NB4 (cell line): ENCODE measurements at regions not wholly inside any gene's neighbourhood (a gene's known extent, or its start where the extent isn't known, plus 50 kb on each side); places are given as distances from the start of the nearest gene placed in this dataset.

ENCODE experiments used
- DNase-seq: peaks from one replicate; pipeline ENCODE4 v3.0.0; 2010; ENCODE audit warnings: low read depth
- H3K4me3 ChIP-seq: one replicate; pipeline ENCODE4 v1.5.1; 2011; ENCODE audit warnings: mild to moderate bottlenecking, low read depth, low read length, moderate library complexity
- MYC ChIP-seq: IDR thresholded peaks from 2 replicates; pipeline ENCODE4 v1.6.1; 2011; ENCODE audit warnings: low read depth, low read length
- POLR2A ChIP-seq: IDR thresholded peaks from 2 replicates; pipeline ENCODE4 v1.6.1; 2011; ENCODE audit warnings: mild to moderate bottlenecking; ENCODE audit not compliant: insufficient read length; ENCODE audit errors: extremely low read depth
- TF ChIP-seq, protein P1 (sequence below): IDR thresholded peaks from one replicate; pipeline ENCODE4 v1.5.1; 2012; ENCODE audit warnings: low read depth, low read length
- TF ChIP-seq, protein P2 (sequence below): IDR thresholded peaks from 2 replicates; pipeline ENCODE4 v1.6.1; 2011; ENCODE audit warnings: low read depth, low read length

DNA sequence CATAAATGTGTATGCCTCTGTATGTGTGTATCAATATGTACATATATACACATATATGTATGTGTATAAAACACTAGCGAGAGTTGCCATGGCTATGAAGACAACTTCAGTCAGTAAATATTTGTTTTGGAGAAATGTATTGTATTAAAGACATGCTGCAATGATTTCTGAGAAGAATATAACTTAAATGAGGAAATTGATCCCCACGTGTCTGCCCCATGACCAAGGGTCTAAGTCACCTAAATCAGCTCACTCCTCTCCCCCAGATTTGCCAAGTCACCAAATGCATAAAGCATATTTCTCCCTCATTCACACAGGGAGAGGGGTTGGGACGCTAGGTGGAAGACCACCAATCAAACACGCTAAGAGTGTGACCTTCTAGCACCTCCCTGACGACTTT lies 58.3 kb upstream of the LYST start:
- TF ChIP-seq, protein P1, sequence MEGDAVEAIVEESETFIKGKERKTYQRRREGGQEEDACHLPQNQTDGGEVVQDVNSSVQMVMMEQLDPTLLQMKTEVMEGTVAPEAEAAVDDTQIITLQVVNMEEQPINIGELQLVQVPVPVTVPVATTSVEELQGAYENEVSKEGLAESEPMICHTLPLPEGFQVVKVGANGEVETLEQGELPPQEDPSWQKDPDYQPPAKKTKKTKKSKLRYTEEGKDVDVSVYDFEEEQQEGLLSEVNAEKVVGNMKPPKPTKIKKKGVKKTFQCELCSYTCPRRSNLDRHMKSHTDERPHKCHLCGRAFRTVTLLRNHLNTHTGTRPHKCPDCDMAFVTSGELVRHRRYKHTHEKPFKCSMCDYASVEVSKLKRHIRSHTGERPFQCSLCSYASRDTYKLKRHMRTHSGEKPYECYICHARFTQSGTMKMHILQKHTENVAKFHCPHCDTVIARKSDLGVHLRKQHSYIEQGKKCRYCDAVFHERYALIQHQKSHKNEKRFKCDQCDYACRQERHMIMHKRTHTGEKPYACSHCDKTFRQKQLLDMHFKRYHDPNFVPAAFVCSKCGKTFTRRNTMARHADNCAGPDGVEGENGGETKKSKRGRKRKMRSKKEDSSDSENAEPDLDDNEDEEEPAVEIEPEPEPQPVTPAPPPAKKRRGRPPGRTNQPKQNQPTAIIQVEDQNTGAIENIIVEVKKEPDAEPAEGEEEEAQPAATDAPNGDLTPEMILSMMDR = no peak
- TF ChIP-seq, protein P2, sequence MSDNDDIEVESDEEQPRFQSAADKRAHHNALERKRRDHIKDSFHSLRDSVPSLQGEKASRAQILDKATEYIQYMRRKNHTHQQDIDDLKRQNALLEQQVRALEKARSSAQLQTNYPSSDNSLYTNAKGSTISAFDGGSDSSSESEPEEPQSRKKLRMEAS = no peak
- TF ChIP-seq POLR2A (no peak), MYC (no peak)
- no peak overlapping the region for H3K4me3 ChIP-seq
- no peak for DNase-seq

DNA sequence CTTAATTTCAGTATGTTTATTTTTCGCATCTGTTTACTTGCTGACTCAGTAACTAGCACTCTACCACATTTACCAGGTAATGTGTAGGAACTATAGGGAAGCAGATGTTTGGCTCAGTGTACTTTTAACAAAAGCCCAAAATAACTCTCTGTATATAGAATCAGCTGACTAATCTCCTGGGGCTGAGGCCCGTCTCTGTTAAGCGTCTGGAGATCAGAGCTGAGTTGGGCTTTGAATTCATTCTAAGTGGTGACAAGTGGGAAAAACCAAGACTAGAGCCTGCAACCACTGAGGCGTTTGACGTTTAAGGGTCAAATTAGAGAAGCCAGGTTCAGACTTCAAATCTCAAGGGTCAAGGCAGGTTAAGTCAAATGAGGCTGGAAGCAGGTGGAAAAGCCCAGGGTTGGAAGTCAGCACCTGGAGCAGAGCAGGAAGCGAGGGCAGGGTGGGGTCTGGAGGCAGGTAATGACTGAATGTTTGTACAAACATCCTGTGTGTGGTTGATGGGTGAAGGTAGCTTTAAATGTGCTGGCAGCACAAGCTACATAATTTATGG lies 56.8 kb upstream of the LYST start:
- TF ChIP-seq, protein P1 = no peak
- TF ChIP-seq, protein P2 = no peak
- TF ChIP-seq MYC (no peak), POLR2A (no peak)
- no peak overlapping the region for H3K4me3 ChIP-seq

DNA sequence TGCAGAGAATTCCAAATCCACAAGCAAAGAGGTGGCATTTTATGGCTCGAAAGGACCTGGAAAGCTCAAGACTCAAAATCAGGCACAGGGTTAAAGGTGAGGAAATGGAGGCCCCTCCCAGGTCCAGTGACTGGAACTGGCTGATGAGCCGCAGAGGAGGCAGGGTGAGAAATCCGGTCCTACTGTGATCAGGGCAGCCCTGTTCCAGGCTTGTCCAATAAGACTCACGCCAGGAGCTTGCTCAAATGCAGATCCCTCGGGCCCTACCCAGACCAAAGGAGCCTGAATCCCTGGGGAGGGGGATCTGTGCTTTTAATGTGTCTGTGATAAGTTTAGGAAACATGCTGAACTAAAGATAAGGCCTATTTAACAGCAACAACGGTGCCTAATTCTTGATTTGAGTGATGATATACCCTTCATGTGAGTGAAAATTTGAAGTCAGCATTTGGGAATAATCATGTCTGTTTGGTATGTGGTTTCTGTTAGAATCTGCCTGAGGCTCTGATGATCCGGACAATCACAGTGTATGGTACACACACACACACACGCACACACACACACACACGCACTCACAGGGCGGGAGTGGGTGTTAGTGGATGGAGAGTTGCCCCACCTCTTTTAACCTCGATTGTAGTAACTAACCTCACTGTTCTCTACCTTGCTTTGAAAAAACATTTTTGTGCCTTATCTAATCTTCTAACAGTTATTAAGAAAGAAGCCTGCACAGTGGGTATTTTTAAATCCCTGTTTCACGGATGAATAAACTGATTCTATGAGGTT lies 54.1 kb upstream of the LYST start:
- no peak for DNase-seq
- TF ChIP-seq POLR2A (no peak), MYC (no peak)
- TF ChIP-seq, protein P1 = no peak
- TF ChIP-seq, protein P2 = no peak
- H3K4me3 ChIP-seq = no peak overlapping the region

More for the DNA sequence above, 56.8 kb upstream of the LYST start:
- no peak for DNase-seq

DNA sequence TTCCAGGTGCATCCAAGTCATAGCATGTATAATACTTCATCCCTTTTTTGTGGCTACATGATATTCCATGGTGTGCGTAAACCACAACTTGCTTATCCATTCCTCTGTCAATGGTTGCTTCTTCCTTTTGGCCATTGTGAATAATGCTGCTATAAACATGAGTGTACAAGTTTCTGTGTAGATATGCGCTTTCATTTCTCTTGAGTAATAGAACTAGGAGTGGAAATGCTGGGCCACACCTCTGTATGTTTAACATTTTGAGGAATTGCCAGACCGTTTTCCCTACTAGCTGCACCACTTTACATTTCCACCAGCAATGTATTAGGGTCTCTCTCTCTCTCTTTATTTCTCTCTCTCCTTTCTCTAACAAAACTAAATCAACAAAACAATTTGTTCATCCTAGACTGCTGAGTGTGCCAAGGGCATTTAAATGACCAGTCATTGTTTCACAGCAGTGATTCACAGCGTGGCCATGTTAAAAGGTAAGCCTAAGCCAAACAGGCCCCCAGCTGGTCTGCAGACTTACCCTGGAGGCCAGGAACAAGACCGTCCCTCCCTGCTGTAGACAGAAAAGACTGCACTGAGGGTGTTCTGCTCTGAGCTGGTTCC lies 53.2 kb upstream of the LYST start:
- no peak for DNase-seq
- TF ChIP-seq, protein P2 = no peak
- TF ChIP-seq, protein P1 = no peak
- no peak overlapping the region for H3K4me3 ChIP-seq

DNA sequence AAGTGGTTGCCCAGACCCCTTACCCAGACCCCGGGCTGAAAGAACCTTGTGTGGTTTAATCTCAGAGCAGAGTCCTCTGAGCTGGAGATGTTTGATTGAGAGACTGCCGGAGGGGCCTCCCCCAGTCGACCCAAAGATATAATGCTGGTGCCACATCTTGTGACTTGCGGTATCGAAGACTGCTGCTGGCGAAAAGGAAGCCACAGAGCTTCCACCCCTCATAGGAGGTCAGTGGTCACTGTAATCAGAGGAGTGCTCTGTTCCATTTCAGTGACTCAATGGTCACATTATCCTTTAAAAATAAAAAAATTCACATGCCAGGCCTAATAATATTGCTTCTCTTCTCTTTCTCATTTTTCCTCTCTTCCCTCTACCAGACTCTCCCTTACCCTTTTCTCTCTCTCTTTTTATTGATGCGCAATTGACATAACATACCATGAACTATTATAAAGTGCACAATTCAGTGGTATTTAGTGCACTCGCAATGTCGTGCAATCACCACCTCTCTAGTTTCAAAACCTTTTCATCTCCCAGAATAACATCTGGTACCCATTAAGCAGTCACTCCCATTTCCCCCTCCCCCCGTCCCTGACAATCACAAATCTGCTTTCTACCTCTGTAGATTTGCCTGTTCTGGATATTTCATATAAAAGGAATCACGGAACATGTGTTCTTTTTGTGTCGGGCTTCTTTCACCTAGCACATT lies 52.6 kb upstream of the LYST start:
- no peak for DNase-seq
- TF ChIP-seq, protein P1 = no peak
- TF ChIP-seq POLR2A = no peak
- TF ChIP-seq MYC = no peak
- TF ChIP-seq, protein P2 = no peak
- no peak overlapping the region for H3K4me3 ChIP-seq
